A549 (cell line): ENCODE measurements at regions not wholly inside any gene's neighbourhood (a gene's known extent, or its start where the extent isn't known, plus 50 kb on each side); places are given as distances from the start of the nearest gene placed in this dataset.
A peak's percentile ranks its signal among the peaks of the same experiment; 100 is the strongest.
"Not testable (repeated sequence)": the region's sequence is repeated elsewhere in the genome, so short reads cannot be mapped to it uniquely, and the experiment has no call there.

ENCODE experiments used
- ATAC-seq, 2 experiments: fragments of 200-7000 bp in 1 of 2; fragments of >200 bp in 1 of 2; cut with Nextera tagmentation in 1 of 2; cut with Tn5 transposase in 1 of 2; 3 replicates each; pipeline versions ENCODE4 v1.8.0 to v1.9.1; 2018 to 2020; ENCODE audit warnings: mild to moderate bottlenecking in 1 of 2, moderate library complexity in 1 of 2
- CTCF ChIA-PET: fragments of 300-600 bp; sonication (Branson Sonifier 250); formaldehyde crosslinking; extraction: SDS; loops from one replicate; lab custom pipeline; 2021; ENCODE audit warnings: antibody characterized with exemption, inconsistent platforms; lab: Yijun Ruan, JAX
- POLR2A ChIA-PET: fragments of 350-600 bp; formaldehyde crosslinking; extraction: SDS; loops from one replicate; lab custom pipeline; 2021; ENCODE audit warnings: antibody characterized with exemption, inconsistent platforms; lab: Yijun Ruan, JAX
- DNase-seq, 2 experiments: peaks; one replicate each; pipeline versions ENCODE4 v3.0.0 to v3.0.0-alpha.2; 2011 to 2016; ENCODE audit warnings: low read depth in 1 of 2, low spot score in 1 of 2
- FAIRE-seq: peaks from 2 replicates; lab custom pipeline; 2011; peaks lifted over from hg19 to GRCh38; lab: Jason Lieb, UNC
- H3K27ac ChIP-seq, 2 experiments: fragments of >200 bp; sonication (Bioruptor Twin); formaldehyde crosslinking; 3 replicates each; pipeline ENCODE4 v1.5.1; 2016 to 2017
- H3K4me1 ChIP-seq: fragments of >200 bp; sonication (Bioruptor Twin); formaldehyde crosslinking; 3 replicates; pipeline ENCODE4 v1.6.1; 2016
- H3K4me2 ChIP-seq: fragments of >200 bp; sonication (Bioruptor Twin); formaldehyde crosslinking; 3 replicates; pipeline ENCODE4 v1.6.1; 2016
- H3K4me3 ChIP-seq: fragments of >200 bp; sonication (Bioruptor Twin); formaldehyde crosslinking; 3 replicates; pipeline ENCODE4 v1.5.1; 2016
- H3K9me3 ChIP-seq: fragments of >200 bp; sonication (Bioruptor Twin); formaldehyde crosslinking; 3 replicates; pipeline ENCODE4 v1.6.1; 2016
- CBX8 ChIP-seq: fragments of 200-600 bp; sonication (generic); IDR thresholded peaks from 2 replicates; pipeline ENCODE4 v1.6.1; 2016
- CEBPB ChIP-seq, 2 experiments: fragments of >200 bp in 1 of 2; sonication (Bioruptor Twin) in 1 of 2; formaldehyde crosslinking in 1 of 2; IDR thresholded peaks; 2 replicates each; pipeline ENCODE4 v1.6.1; 2012 to 2016
- EHF ChIP-seq: fragments of 250-450 bp; sonication (Bioruptor Pico); IDR thresholded peaks from 2 replicates; pipeline ENCODE4 v1.5.0; 2020; ENCODE audit warnings: mild to moderate bottlenecking
- EHMT2 ChIP-seq: fragments of 200-600 bp; sonication (generic); IDR thresholded peaks from 2 replicates; pipeline ENCODE4 v1.6.1; 2016; ENCODE audit warnings: antibody characterized with exemption, low read depth, mild to moderate bottlenecking, moderate library complexity
- EP300 ChIP-seq, 2 experiments: fragments of >200 bp; sonication (Bioruptor Twin); formaldehyde crosslinking; IDR thresholded peaks; 2 replicates in 1 of 2; 3 replicates in 1 of 2; pipeline ENCODE4 v1.6.1; 2016 to 2017
- ESRRA ChIP-seq: fragments of 150-350 bp; IDR thresholded peaks from 2 replicates; pipeline ENCODE4 v1.6.1; 2014; ENCODE audit warnings: mild to moderate bottlenecking, low read length, borderline replicate concordance
- FOSL2 ChIP-seq, 2 experiments: fragments of 450-650 bp in 1 of 2; fragments of >200 bp in 1 of 2; sonication (Bioruptor Twin) in 1 of 2; formaldehyde crosslinking; IDR thresholded peaks; 2 replicates each; pipeline versions ENCODE4 v1.5.0 to v1.6.1; 2016 to 2020; ENCODE audit warnings: mild to moderate bottlenecking in 1 of 2, moderate library complexity in 1 of 2
- HDAC2 ChIP-seq: fragments of 200-600 bp; sonication (generic); IDR thresholded peaks from 2 replicates; pipeline ENCODE4 v1.6.1; 2016
- HEYL ChIP-seq: fragments of 250-450 bp; sonication (Bioruptor Pico); IDR thresholded peaks from 2 replicates; pipeline ENCODE4 v1.8.0; 2021; ENCODE audit warnings: mild to moderate bottlenecking, moderate library complexity
- HOXA7 ChIP-seq: fragments of 250-450 bp; sonication (Bioruptor Pico); IDR thresholded peaks from 2 replicates; pipeline ENCODE4 v1.5.0; 2020; ENCODE audit warnings: mild to moderate bottlenecking, moderate library complexity
- JUNB ChIP-seq: fragments of >200 bp; sonication (Bioruptor Twin); formaldehyde crosslinking; IDR thresholded peaks from 2 replicates; pipeline ENCODE4 v1.6.1; 2016
- KDM1A ChIP-seq: fragments of 200-600 bp; sonication (generic); IDR thresholded peaks from 2 replicates; pipeline ENCODE4 v1.6.1; 2016; ENCODE audit warnings: low read depth, mild to moderate bottlenecking
- MYC ChIP-seq: IDR thresholded peaks from 2 replicates; pipeline ENCODE4 v1.6.1; 2012; ENCODE audit warnings: mild to moderate bottlenecking, inconsistent platforms, low read length, improper control_type of control experiment, borderline replicate concordance
- NPAS2 ChIP-seq: fragments of 250-450 bp; sonication (Bioruptor Pico); IDR thresholded peaks from 2 replicates; pipeline ENCODE4 v1.8.0; 2022; ENCODE audit warnings: mild to moderate bottlenecking, moderate library complexity, borderline replicate concordance
- RARB ChIP-seq: fragments of 250-450 bp; sonication (Bioruptor Pico); IDR thresholded peaks from 2 replicates; pipeline ENCODE4 v1.8.0; 2021; ENCODE audit warnings: mild to moderate bottlenecking, moderate library complexity
- RFX5 ChIP-seq: fragments of 450-650 bp; IDR thresholded peaks from 2 replicates; pipeline ENCODE4 v1.7.1; 2014; ENCODE audit warnings: antibody characterized with exemption, mild to moderate bottlenecking, moderate library complexity
- SMC3 ChIP-seq: fragments of >200 bp; sonication (Bioruptor Twin); formaldehyde crosslinking; IDR thresholded peaks from 3 replicates; pipeline ENCODE4 v1.6.1; 2018; ENCODE audit warnings: inconsistent platforms
- TP53 ChIP-seq: fragments of 250-450 bp; sonication (Bioruptor Pico); IDR thresholded peaks from 2 replicates; pipeline ENCODE4 v1.5.0; 2021; ENCODE audit warnings: mild to moderate bottlenecking, moderate library complexity
- ZC3H11A ChIP-seq: fragments of 450-650 bp; IDR thresholded peaks from 2 replicates; pipeline ENCODE4 v1.6.1; 2014; ENCODE audit warnings: antibody characterized with exemption, mild to moderate bottlenecking
- WGBS: methylation state at CpG from one replicate; pipeline ENCODE4 v1.1.6; 2017; ENCODE audit errors: missing lambda C conversion rate; 5-methylcytosine and 5-hydroxymethylcytosine counted together
- TF ChIP-seq, protein P1 (sequence below): fragments of 250-450 bp; sonication (Bioruptor Pico); IDR thresholded peaks from 2 replicates; pipeline ENCODE4 v1.5.0; 2021; ENCODE audit warnings: mild to moderate bottlenecking, moderate library complexity, borderline replicate concordance
- TF ChIP-seq, protein P2 (sequence below): fragments of >200 bp; sonication (Bioruptor Twin); formaldehyde crosslinking; IDR thresholded peaks from 2 replicates; pipeline ENCODE4 v1.6.1; 2016
- TF ChIP-seq, protein P3 (sequence below): fragments of >200 bp; sonication (Bioruptor Twin); formaldehyde crosslinking; IDR thresholded peaks from 3 replicates; pipeline ENCODE4 v1.6.1; 2016
- TF ChIP-seq, protein P4 (sequence below): IDR thresholded peaks from 2 replicates; pipeline ENCODE4 v1.6.1; 2012; ENCODE audit warnings: low read depth, borderline replicate concordance
- TF ChIP-seq, protein P5 (sequence below): IDR thresholded peaks from 2 replicates; pipeline ENCODE4 v1.6.1; 2012

DNA sequence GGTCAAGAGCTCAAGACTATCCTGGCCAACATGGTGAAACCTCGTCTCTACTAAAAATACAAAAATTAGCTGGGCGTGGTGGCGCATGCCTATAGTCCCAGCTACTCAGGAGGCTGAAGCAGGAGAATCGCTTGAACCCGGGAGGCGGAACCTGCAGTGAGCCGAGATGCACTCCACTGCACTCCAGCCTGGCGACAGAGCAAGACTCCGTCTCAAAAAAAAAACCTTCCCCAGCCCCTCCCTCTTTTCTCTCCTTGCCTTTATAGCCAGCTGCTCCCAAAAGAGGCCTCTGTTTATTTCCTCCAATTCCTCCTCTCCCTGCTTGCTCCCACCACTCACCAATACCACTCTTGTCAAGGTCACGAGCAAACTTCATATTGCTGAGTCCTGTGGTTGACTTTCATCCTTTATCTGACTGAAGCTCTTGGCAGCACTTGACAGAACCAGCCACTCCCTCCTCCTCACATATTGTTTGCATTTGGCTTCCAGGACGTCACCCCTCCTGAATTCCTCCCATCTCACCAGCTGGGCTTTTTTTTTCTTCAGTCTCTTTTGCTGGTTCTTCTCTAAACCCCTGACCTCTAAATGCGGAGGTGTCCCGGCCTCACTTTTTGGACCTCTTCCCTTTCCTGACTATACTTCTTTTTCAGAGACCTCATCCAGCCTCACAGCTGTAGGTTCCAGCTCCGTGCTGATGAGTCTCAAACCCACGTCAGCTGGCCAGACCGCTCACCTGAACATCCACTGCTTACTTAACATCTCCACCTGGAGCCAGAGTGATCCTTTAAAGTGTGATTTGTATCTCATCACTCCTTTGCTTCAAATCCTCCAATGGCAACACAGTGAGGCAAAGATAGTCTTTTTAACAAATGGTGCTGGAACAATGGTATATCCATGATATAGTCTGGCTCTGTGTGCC is 84.6 kb upstream of the CAB39 start:
- Histone ChIP-seq H3K4me3 (no peak overlapping the region), H3K4me2 (peak overlapping the region; percentile 42; the same call in 2 of the 3 replicates), H3K4me1 (peaks cover 15% of the 10 kb centered on the region; the same call in 2 of the 3 replicates), H3K9me3 (no peaks in the 10 kb centered on the region)
- POLR2A ChIA-PET = interaction anchor here (0.8 to 1.1 kb wide), 2 partner anchors 12 to 57 kb away, joined by 3 to 4 read pairs; no protein-coding TSS in a partner anchor
- FAIRE-seq = no peak
- 64% methylated on average over 16 of the region's 16 CpGs for WGBS
- ATAC-seq = peak; percentile 39 to 74; a peak in 5 of 6 replicates
- peak in 1 of 2 experiments; percentile 41 for DNase-seq
- no peak for TF ChIP-seq ESRRA
- TF ChIP-seq, all 56 proteins: peak for 0
- H3K27ac ChIP-seq = 0 out of 6 replicates have a peak overlapping the region, but pooled peaks of 1 of the 2 experiments have one; percentile 0
- CTCF ChIA-PET = interaction anchor here (0.5 to 1.1 kb wide), 5 partner anchors 17 to 718 kb away, joined by 3 to 6 read pairs (median 4); no protein-coding TSS in a partner anchor

DNA sequence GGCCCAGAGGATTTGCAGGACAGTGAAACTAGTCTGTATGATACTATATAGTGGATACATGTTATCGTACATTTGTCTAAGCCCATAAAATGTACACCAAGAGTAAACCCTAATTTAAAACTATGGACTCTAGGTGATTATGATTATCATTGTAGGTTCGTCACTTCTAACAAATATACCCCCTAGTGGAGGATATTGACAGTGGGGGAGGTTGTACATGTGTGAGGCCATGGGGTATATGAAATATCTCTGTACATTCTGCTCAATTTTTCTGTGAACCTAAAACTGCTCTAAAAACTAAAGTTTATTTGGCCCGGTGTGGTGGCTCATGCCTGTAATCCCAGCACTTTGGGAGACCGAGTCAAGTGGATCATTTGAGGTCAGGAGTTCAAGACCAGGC is 81.2 kb upstream of the CAB39 start:
- ChIA-PET POLR2A (no interaction called here), CTCF (interaction anchor here (1.0 kb wide), 1 partner anchor 193 kb away, joined by 3 read pairs; no protein-coding TSS in a partner anchor)
- DNase-seq (no peak), ATAC-seq (no peak), FAIRE-seq (no peak)
- 71% methylated on average over 4 of the region's 4 CpGs for WGBS
- TF ChIP-seq EP300 (IDR thresholded peaks at IDR 0.05) (no peak), FOSL2 (IDR thresholded peaks at IDR 0.05) (no peak), FOSL2 (CRISPR knock-in tag; IDR thresholded peaks at IDR 0.05) (no peak), KDM1A (no peak), TP53 (CRISPR knock-in tag) (no peak), SMC3 (no peak), CEBPB (IDR thresholded peaks at IDR 0.05) (no peak), HOXA7 (CRISPR knock-in tag) (no peak), HEYL (no peak), EHF (CRISPR knock-in tag) (no peak), EHMT2 (no peak)
- TF ChIP-seq, protein P1, sequence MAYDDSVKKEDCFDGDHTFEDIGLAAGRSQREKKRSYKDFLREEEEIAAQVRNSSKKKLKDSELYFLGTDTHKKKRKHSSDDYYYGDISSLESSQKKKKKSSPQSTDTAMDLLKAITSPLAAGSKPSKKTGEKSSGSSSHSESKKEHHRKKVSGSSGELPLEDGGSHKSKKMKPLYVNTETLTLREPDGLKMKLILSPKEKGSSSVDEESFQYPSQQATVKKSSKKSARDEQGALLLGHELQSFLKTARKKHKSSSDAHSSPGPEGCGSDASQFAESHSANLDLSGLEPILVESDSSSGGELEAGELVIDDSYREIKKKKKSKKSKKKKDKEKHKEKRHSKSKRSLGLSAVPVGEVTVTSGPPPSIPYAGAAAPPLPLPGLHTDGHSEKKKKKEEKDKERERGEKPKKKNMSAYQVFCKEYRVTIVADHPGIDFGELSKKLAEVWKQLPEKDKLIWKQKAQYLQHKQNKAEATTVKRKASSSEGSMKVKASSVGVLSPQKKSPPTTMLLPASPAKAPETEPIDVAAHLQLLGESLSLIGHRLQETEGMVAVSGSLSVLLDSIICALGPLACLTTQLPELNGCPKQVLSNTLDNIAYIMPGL (CRISPR knock-in tag) = no peak
- TF ChIP-seq, protein P2, sequence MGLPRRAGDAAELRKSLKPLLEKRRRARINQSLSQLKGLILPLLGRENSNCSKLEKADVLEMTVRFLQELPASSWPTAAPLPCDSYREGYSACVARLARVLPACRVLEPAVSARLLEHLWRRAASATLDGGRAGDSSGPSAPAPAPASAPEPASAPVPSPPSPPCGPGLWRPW = no peak
- TF ChIP-seq, protein P3, sequence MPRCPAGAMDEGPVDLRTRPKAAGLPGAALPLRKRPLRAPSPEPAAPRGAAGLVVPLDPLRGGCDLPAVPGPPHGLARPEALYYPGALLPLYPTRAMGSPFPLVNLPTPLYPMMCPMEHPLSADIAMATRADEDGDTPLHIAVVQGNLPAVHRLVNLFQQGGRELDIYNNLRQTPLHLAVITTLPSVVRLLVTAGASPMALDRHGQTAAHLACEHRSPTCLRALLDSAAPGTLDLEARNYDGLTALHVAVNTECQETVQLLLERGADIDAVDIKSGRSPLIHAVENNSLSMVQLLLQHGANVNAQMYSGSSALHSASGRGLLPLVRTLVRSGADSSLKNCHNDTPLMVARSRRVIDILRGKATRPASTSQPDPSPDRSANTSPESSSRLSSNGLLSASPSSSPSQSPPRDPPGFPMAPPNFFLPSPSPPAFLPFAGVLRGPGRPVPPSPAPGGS = no peak
- TF ChIP-seq, protein P4, sequence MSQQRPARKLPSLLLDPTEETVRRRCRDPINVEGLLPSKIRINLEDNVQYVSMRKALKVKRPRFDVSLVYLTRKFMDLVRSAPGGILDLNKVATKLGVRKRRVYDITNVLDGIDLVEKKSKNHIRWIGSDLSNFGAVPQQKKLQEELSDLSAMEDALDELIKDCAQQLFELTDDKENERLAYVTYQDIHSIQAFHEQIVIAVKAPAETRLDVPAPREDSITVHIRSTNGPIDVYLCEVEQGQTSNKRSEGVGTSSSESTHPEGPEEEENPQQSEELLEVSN = no peak
- TF ChIP-seq, protein P5, sequence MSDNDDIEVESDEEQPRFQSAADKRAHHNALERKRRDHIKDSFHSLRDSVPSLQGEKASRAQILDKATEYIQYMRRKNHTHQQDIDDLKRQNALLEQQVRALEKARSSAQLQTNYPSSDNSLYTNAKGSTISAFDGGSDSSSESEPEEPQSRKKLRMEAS = no peak
- no peak overlapping the region for H3K27ac ChIP-seq
- no peak overlapping the region for H3K4me3 ChIP-seq
- no peaks in the 10 kb centered on the region for H3K9me3 ChIP-seq
- peaks cover 15% of the 10 kb centered on the region; the same call in 2 of the 3 replicates for H3K4me1 ChIP-seq
- H3K4me2 ChIP-seq = no peak overlapping the region

DNA sequence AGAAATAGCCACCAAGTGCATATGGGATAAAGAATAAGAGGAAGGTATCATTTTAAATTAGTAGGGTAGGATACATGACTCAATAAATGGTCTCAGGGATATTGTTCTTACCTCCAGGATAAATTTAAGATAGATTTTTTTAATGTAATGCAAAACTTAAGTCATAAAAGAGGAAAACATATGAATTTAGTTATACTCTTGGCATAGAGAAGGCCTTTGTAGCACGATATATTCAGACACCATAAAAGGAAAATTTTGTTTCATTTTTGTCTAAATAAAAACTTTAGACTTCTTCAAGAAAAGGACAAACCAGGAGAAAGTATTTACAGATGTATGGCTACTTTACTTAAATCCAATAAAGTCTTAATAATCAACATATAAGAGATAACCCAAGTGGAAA is 78.5 kb upstream of the CAB39 start:
- DNase-seq (no peak), FAIRE-seq (no peak), ATAC-seq (no peak)
- CTCF ChIA-PET = interaction anchor here (0.7 kb wide), 1 partner anchor 42 kb away, joined by 3 read pairs; no protein-coding TSS in a partner anchor
- Histone ChIP-seq H3K4me1 (no peaks in the 10 kb centered on the region), H3K9me3 (no peaks in the 10 kb centered on the region), H3K27ac (no peak overlapping the region), H3K4me2 (no peak overlapping the region), H3K4me3 (no peak overlapping the region)
- TF ChIP-seq NPAS2 (CRISPR knock-in tag) (no peak), MYC (no peak), TP53 (CRISPR knock-in tag) (no peak), CBX8 (no peak), RARB (CRISPR knock-in tag) (no peak), HDAC2 (no peak), ZC3H11A (no peak), JUNB (no peak), ESRRA (no peak), RFX5 (no peak), EHF (CRISPR knock-in tag) (no peak), KDM1A (no peak), HEYL (no peak)
- TF ChIP-seq, protein P4 = no peak
- POLR2A ChIA-PET = no interaction called here
- WGBS = 76% methylated on average over 1 of the region's 1 CpG

DNA sequence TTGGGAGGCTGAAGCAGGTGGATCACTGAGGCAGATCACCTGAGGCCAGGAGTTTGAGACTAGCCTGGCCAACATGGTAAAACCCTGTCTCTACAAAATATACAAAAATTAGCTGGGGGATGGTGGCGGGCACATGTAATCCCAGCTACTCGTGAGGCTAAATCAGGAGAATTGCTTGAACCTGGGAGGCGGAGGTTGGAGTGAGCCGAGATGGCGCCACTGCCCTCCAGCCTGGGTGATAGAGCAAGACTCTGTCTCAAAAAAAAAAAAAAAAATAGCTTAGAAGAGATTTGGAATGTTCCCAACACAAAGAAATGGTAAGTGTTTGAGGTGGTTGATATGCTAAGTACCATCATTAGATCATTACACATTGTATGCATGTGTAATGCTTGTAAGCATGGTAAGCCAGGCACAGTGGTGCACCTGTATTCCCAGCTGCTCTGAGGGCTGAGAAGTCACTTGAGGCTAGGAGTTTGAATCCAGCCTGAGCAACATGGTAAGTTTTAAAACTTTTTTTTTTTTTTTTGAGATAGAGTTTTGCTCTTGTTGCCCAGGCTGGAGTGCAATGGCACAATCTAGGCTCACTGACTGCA is 77.8 kb upstream of the CAB39 start:
- H3K4me3 ChIP-seq, H3K9me3 ChIP-seq, DNase-seq, H3K4me2 ChIP-seq, H3K27ac ChIP-seq, ATAC-seq, FAIRE-seq, H3K4me1 ChIP-seq, POLR2A ChIA-PET: not testable (repeated sequence)
- WGBS = 90% methylated on average over 5 of the region's 5 CpGs
- CTCF ChIA-PET = interaction anchor here (0.7 kb wide), 1 partner anchor 41 kb away, joined by 3 read pairs; no protein-coding TSS in a partner anchor
